Left forelimb (tissue), 1 donor: ENCODE measurements at regions not wholly inside any gene's neighbourhood (a gene's known extent, or its start where the extent isn't known, plus 50 kb on each side); places are given as distances from the start of the nearest gene placed in this dataset.
"Not testable (repeated sequence)": the region's sequence is repeated elsewhere in the genome, so short reads cannot be mapped to it uniquely, and the experiment has no call there.

Experiments used
- DNase-seq: peaks from one replicate; pipeline ENCODE4 v3.0.0-alpha.2; 2018; ENCODE audit warnings: low spot score

DNA sequence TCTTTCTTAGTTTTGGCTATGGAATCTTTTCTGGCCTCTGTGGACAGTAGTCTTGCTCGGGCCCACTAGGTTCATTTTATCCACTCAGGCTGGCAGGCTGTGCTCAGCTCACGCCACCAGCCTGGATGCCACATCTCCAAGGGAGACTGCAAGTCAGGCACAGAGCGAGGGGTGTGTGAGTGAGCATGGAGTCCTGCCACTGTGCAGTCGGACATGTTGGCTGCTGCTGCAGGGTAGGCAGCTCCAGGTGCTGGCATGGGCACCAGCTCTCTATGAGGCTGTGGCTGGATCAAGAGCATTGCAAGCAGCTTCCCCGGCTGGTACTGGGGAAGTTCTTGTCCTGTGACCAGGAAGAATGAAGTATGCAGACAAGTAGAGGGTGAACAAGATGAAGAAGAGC is 158.9 kb downstream of the PCTP start:
- DNase-seq: no peak

DNA sequence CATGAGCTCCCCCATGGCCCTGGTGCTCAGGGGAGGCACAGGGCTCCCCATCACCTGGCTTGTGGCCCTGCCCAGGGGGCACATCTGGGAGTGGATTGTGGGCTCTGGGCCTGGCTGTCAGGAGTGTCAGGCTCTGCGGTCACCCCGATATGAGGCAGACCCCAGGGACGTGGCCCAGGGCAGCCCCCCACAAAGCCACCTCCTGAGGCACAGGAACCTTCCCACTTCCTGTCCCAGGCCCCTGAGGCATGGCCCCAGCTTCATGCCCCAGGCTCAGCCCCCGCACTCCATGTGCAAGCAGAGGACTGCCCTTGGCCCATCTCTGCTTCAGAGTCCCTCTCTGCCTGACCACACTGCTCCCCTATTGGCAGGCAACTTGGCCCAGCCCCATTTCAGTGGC is 160.3 kb downstream of the PCTP start:
- no peak for DNase-seq

DNA sequence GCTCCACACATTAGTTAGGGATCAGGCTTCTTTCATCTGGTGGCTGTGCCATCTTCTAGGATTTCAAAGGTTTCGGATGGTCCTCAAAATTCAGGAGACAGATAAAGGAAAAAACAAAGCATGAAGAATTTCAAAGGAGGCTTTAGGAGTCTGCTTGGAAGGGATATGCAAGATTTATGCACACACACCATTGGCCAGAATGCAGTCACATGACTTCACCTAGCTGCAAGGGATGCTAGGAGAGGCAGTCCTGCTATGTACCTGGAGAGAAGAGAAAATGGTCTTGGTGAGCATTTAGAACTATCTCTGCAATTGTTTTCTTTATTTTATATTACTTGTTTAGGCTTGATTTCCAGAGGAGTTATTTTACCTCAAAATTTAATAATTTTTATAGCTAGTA is 174.6 kb downstream of the PCTP start:
- DNase-seq: no peak

GRCh38 chr17:55926276-55926990 is 175.6 kb downstream of the PCTP start:
- DNase-seq: no peak

DNA sequence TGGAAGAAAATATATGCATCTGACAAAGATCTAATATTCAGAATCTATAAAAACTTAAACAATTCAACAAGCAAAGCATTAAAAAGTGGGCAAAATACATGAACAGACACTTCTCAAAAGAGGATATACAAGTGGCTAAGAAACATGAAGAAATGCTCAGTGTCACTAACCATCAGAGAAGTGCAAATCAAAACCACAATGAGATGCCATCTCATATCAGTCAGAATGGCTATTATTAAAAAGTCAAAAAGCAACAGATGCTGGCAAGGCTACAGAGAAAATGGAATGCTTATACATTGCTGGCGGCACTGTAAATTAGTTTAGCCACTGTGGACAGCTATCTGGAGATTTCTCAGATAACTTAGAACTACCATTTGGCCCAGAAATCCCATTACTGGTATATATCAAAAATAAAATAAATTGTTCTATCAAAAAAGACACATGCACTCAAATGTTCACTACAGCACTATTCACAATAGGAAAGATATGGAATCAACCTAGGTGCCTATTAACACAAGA is 179.5 kb downstream of the PCTP start:
- DNase-seq: no peak

GRCh38 chr17:55931446-55931845 is 180.6 kb downstream of the PCTP start:
- no peak for DNase-seq

DNA sequence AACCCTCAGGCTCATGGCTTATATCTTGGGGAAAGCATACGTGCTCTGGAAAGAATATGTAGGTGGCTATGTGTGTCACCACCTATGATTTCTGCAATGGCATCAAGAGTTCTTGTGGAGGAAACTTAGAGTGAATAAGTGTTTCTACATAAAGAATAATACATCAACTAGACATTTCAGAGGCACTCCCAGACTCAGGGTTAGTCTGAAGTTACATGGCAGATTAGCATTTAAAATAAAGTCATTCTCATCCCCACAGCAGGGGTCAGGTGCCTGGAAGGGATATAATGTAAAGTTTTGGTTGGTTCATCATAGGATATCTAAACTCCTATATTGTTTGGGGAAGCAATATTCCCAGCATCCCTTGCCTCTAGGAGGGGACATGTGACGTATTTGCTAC is 182.1 kb downstream of the PCTP start:
- no peak for DNase-seq

- DNase-seq: not testable (repeated sequence)
Measured at GRCh38 chr17:55939181-55939810, 188.4 kb downstream of the PCTP start.

GRCh38 chr17:55959756-55960155 is 193.5 kb upstream of the ANKFN1 start:
- DNase-seq: no peak

- no peak for DNase-seq
Measured at GRCh38 chr17:55961386-55961785, 191.9 kb upstream of the ANKFN1 start.

DNA sequence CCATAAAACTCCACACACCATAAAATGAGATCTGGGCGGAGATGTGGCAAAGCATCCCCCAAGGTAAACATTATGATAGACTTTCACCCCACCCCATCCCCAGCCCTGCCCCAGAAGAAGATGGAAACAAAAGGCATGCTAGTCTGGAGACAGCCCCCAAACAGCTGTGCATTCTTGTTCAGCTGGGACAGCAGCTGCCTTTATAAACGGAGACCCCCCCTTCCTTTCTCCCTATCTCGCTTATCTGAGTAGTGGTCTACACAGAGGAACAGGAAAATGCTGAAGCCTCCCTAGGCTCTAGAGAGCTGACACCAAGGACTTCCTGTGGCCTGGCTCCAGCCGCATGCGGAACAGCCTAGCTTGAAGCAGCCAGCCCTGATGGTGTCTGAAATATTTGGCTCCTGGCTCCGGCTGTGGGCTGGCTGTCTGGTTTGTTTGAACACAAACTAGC is 190.3 kb upstream of the ANKFN1 start:
- DNase-seq: peak; percentile 66

DNA sequence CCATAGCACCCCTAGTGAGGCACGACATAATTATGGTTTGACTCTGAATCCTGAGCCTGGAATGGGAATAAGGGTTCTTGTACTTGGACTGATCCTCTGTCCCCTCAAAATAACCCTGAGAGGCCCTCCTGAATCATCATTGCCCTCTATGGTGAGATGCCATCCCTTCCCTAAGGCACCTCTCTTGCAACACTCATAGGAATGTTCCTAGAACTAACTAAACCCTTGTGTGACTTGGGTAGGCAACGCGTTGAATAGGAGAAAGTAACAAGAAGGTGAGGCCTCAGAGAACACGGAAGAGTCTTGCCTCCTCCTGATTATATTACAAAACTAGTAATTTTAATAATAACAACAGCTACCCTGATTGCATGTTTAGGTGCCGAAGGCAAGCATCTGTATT is 189.1 kb upstream of the ANKFN1 start:
- DNase-seq: no peak

GRCh38 chr17:55965051-55965450 is 188.2 kb upstream of the ANKFN1 start:
- no peak for DNase-seq

DNA sequence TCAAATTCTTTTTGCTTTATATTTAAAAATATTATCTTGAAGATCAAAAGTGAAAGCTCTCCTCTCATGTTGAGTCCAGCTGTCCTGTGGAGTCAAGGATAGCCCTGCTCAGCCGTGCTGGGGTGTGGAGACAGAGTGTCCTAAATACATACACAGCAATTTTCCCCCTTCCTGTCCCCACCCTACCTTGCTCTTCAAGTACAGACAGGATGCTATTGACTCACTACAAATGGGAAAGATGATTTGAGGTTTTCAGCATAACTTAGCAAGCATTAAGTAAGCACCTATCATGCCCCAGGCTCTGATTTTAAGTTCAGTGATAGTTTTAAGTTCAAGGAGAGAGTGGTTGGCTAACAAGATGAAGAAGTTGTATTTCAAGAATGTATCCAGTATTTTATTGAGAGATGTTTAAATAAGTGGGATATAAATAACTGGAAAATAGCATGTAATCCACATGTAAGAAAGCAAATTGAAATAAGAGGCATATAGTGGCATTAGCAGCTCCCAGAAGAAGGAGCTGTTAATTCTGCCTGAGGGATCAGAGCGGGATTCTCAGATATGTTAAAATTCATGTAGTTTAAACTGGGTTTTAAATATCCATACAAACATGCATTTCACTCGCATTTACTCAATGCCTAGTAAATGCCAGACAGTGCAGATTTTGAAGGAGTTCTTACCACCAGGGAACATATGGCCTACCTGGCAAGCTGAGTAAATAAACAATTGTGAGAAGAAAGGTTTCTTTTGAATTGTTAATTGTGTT is 183.5 kb upstream of the ANKFN1 start:
- no peak for DNase-seq

DNA sequence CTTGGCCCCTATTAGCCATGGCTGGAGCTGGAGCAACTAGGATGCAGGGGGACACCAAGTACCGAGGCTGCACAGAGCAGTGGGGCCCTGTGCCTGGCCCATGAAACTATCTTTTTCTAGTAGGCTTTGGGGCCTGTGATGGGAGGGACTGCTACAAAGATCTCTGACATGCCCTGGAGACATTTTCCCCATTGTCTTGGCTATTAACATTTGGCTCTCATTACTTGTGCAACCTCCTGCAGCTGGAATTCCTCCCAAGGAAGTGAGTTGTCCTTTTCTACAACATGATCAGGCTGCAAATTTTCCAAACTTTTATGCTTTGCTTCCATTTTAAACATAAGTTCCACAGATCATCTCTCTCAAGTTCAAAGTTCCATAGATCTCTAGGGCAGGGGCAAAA is 174.7 kb upstream of the ANKFN1 start:
- DNase-seq: no peak

GRCh38 chr17:55983096-55983495 is 170.2 kb upstream of the ANKFN1 start:
- DNase-seq: no peak

DNA sequence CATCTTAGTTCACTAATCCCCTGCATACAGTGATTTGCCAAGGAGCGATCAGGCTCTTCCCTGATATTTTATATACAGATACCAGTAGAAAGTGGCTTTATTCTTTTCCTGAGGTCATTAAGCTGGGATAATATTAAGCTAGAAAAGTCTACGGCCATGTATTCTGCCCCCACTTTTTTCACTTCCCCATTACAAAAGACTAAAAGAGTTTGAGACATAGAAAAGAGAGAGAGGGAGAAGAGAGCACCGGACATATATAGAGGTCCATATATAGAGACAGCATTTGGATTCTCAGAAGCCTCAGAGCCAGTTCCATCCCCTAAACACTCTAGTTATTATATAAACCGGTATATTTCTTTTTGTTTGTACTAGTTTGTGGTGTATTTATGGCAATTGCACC is 166.5 kb upstream of the ANKFN1 start:
- DNase-seq: no peak

DNA sequence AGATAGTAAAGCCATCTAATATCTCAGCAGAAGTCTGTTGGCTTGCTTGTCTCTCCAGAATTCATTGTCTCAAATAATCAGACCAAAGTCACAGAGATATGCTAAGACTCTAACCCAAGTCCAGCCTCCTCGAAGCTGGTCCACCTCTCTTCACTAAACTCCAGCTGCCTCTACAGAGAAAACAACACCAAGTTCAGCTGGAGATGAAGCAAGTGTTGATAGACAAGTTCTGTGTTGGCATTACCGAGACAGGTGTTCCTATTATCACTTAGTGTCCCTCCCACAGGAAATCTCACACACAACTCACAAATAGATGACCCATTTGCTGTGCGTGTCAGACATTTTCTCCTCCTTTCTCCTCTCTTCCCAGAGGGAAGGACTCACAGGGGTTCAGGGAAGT is 164.4 kb upstream of the ANKFN1 start:
- DNase-seq: no peak

DNA sequence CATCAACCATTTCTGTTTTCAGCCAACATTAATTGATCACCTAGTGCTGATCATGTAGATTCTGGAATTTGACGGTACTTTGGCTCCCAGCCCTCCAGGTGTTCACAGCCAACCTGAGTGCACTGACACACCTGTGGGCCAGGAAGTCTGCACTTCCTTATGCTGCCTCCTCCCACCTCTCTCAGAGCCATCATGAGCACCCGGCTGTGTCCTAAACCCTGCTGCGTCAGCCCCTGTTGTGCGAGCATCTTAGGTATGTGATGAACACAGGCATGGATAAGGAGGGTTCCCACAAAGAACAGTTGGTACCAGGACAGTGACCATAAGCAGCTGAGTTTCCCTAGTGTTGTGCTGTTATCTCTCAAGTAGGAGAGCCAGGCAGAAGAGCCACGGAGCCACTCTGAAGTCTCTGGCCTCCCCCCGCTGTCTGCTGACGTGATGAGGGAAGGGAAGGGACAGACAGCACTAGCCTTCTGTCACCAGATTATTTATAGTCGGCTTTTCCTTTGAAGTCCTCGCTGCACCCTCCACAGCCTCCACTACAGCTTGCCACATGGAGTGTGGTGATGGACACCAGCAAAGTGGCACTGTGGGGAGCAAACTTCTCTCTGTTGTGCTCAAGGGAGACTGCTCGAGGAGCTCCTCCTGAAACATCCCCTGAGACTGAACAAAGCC is 162.8 kb upstream of the ANKFN1 start:
- DNase-seq: no peak

GRCh38 chr17:55996826-55997225 is 156.4 kb upstream of the ANKFN1 start:
- no peak for DNase-seq

- DNase-seq: no peak
Measured at GRCh38 chr17:56000411-56000810, 152.9 kb upstream of the ANKFN1 start.

- DNase-seq: not testable (repeated sequence)
Measured at GRCh38 chr17:56002656-56003055, 150.6 kb upstream of the ANKFN1 start.
